ENCODE measurements at regions not wholly inside any gene's neighbourhood (a gene's known extent, or its start where the extent isn't known, plus 50 kb on each side); places are given as distances from the start of the nearest gene placed in this dataset.

- no peak overlapping the region for H3K4me3 ChIP-seq (ENCODE audit: low read depth, low read length)
- H3K9me3 ChIP-seq (ENCODE audit: control insufficient read depth, insufficient read depth, low read depth, low read length), result no peaks in the 10 kb centered on the region
- no peaks in the 10 kb centered on the region for H3K27me3 ChIP-seq (ENCODE audit: control insufficient read depth, insufficient read depth, low read length)
- H3K36me3 ChIP-seq (ENCODE audit: control insufficient read depth, insufficient read depth, low read length), result no peaks in the 10 kb centered on the region
- no peak overlapping the region for H3K27ac ChIP-seq (ENCODE audit: low read depth, low read length)
- H3K4me1 ChIP-seq (ENCODE audit: control insufficient read depth, insufficient read depth, low read length), result peaks cover 6% of the 10 kb centered on the region; the same call in 1 of the 2 replicates
- H3K9ac ChIP-seq (ENCODE audit: low read length), result no peak overlapping the region
These were observed 266.8 kb downstream of the NEDD1 start for GRCh38 chr12:97173688-97174410.

GRCh38 chr12:97177481-97177880, 270.4 kb downstream of the NEDD1 start:
- no peak overlapping the region for H3K4me3 ChIP-seq (ENCODE audit: low read depth, low read length)
- no peak overlapping the region for H3K27ac ChIP-seq (ENCODE audit: low read depth, low read length)
- no peak overlapping the region for H3K9ac ChIP-seq (ENCODE audit: low read length)
- peaks cover 6% of the 10 kb centered on the region; the same call in 1 of the 2 replicates for H3K4me1 ChIP-seq (ENCODE audit: control insufficient read depth, insufficient read depth, low read length)
- peaks cover 8% of the 10 kb centered on the region; the same call in 1 of the 2 replicates for H3K9me3 ChIP-seq (ENCODE audit: control insufficient read depth, insufficient read depth, low read depth, low read length)
- H3K36me3 ChIP-seq (ENCODE audit: control insufficient read depth, insufficient read depth, low read length), result no peaks in the 10 kb centered on the region
- H3K27me3 ChIP-seq (ENCODE audit: control insufficient read depth, insufficient read depth, low read length), result no peaks in the 10 kb centered on the region

- Histone ChIP-seq H3K9ac (ENCODE audit: low read length) (no peak overlapping the region), H3K36me3 (ENCODE audit: control insufficient read depth, insufficient read depth, low read length) (no peaks in the 10 kb centered on the region), H3K27ac (ENCODE audit: low read depth, low read length) (no peak overlapping the region), H3K9me3 (ENCODE audit: control insufficient read depth, insufficient read depth, low read depth, low read length) (peaks cover 10% of the 10 kb centered on the region; the same call in 1 of the 2 replicates), H3K27me3 (ENCODE audit: control insufficient read depth, insufficient read depth, low read length) (no peaks in the 10 kb centered on the region), H3K4me1 (ENCODE audit: control insufficient read depth, insufficient read depth, low read length) (no peaks in the 10 kb centered on the region; the same call in 1 of the 2 replicates), H3K4me3 (ENCODE audit: low read depth, low read length) (no peak overlapping the region)
These were observed 274.7 kb downstream of the NEDD1 start for GRCh38 chr12:97181571-97182265.

GRCh38 chr12:97182769-97183168, 275.7 kb downstream of the NEDD1 start:
- Histone ChIP-seq H3K9ac (ENCODE audit: low read length) (no peak overlapping the region), H3K4me1 (ENCODE audit: control insufficient read depth, insufficient read depth, low read length) (no peaks in the 10 kb centered on the region; the same call in 1 of the 2 replicates), H3K27ac (ENCODE audit: low read depth, low read length) (no peak overlapping the region), H3K27me3 (ENCODE audit: control insufficient read depth, insufficient read depth, low read length) (no peaks in the 10 kb centered on the region), H3K4me3 (ENCODE audit: low read depth, low read length) (no peak overlapping the region), H3K36me3 (ENCODE audit: control insufficient read depth, insufficient read depth, low read length) (no peaks in the 10 kb centered on the region), H3K9me3 (ENCODE audit: control insufficient read depth, insufficient read depth, low read depth, low read length) (peaks cover 13% of the 10 kb centered on the region; the same call in 1 of the 2 replicates)

GRCh38 chr12:97184127-97184773, 277.2 kb downstream of the NEDD1 start:
- Histone ChIP-seq H3K4me3 (ENCODE audit: low read depth, low read length) (no peak overlapping the region), H3K4me1 (ENCODE audit: control insufficient read depth, insufficient read depth, low read length) (no peaks in the 10 kb centered on the region; the same call in 1 of the 2 replicates), H3K36me3 (ENCODE audit: control insufficient read depth, insufficient read depth, low read length) (no peaks in the 10 kb centered on the region), H3K27me3 (ENCODE audit: control insufficient read depth, insufficient read depth, low read length) (no peaks in the 10 kb centered on the region), H3K9ac (ENCODE audit: low read length) (no peak overlapping the region), H3K9me3 (ENCODE audit: control insufficient read depth, insufficient read depth, low read depth, low read length) (peaks cover 13% of the 10 kb centered on the region; the same call in 1 of the 2 replicates), H3K27ac (ENCODE audit: low read depth, low read length) (no peak overlapping the region)

GRCh38 chr12:97185567-97185966, 277.0 kb upstream of the RMST start:
- Histone ChIP-seq H3K27me3 (ENCODE audit: control insufficient read depth, insufficient read depth, low read length) (no peaks in the 10 kb centered on the region), H3K27ac (ENCODE audit: low read depth, low read length) (no peak overlapping the region), H3K4me1 (ENCODE audit: control insufficient read depth, insufficient read depth, low read length) (no peaks in the 10 kb centered on the region; the same call in 1 of the 2 replicates), H3K36me3 (ENCODE audit: control insufficient read depth, insufficient read depth, low read length) (no peaks in the 10 kb centered on the region), H3K9ac (ENCODE audit: low read length) (no peak overlapping the region), H3K9me3 (ENCODE audit: control insufficient read depth, insufficient read depth, low read depth, low read length) (peaks cover 13% of the 10 kb centered on the region; the same call in 1 of the 2 replicates), H3K4me3 (ENCODE audit: low read depth, low read length) (no peak overlapping the region)

- Histone ChIP-seq H3K9me3 (ENCODE audit: control insufficient read depth, insufficient read depth, low read depth, low read length) (peaks cover 48% of the 10 kb centered on the region), H3K36me3 (ENCODE audit: control insufficient read depth, insufficient read depth, low read length) (no peaks in the 10 kb centered on the region), H3K27ac (ENCODE audit: low read depth, low read length) (no peak overlapping the region)
These were observed 268.1 kb upstream of the RMST start for GRCh38 chr12:97194546-97194945.

GRCh38 chr12:97200181-97200580, 262.4 kb upstream of the RMST start:
- Histone ChIP-seq H3K9me3 (ENCODE audit: control insufficient read depth, insufficient read depth, low read depth, low read length) (peaks cover 21% of the 10 kb centered on the region), H3K36me3 (ENCODE audit: control insufficient read depth, insufficient read depth, low read length) (no peaks in the 10 kb centered on the region), H3K9ac (ENCODE audit: low read length) (no peak overlapping the region), H3K27me3 (ENCODE audit: control insufficient read depth, insufficient read depth, low read length) (no peaks in the 10 kb centered on the region), H3K27ac (ENCODE audit: low read depth, low read length) (no peak overlapping the region), H3K4me3 (ENCODE audit: low read depth, low read length) (no peak overlapping the region), H3K4me1 (ENCODE audit: control insufficient read depth, insufficient read depth, low read length) (no peaks in the 10 kb centered on the region)

More at GRCh38 chr12:97194546-97194945, 268.1 kb upstream of the RMST start:
- H3K27me3 ChIP-seq (ENCODE audit: control insufficient read depth, insufficient read depth, low read length), result no peaks in the 10 kb centered on the region
- no peaks in the 10 kb centered on the region for H3K4me1 ChIP-seq (ENCODE audit: control insufficient read depth, insufficient read depth, low read length)
- no peak overlapping the region for H3K4me3 ChIP-seq (ENCODE audit: low read depth, low read length)
- H3K9ac ChIP-seq (ENCODE audit: low read length), result no peak overlapping the region

GRCh38 chr12:97203408-97203807, 259.2 kb upstream of the RMST start:
- no peaks in the 10 kb centered on the region for H3K4me1 ChIP-seq (ENCODE audit: control insufficient read depth, insufficient read depth, low read length)
- H3K27me3 ChIP-seq (ENCODE audit: control insufficient read depth, insufficient read depth, low read length), result no peaks in the 10 kb centered on the region
- H3K9ac ChIP-seq (ENCODE audit: low read length), result no peak overlapping the region

GRCh38 chr12:97209997-97210396, 252.6 kb upstream of the RMST start:
- H3K27ac ChIP-seq (ENCODE audit: low read depth, low read length), result no peak overlapping the region
- H3K27me3 ChIP-seq (ENCODE audit: control insufficient read depth, insufficient read depth, low read length), result no peaks in the 10 kb centered on the region
- no peaks in the 10 kb centered on the region for H3K9me3 ChIP-seq (ENCODE audit: control insufficient read depth, insufficient read depth, low read depth, low read length)
- no peak overlapping the region for H3K4me3 ChIP-seq (ENCODE audit: low read depth, low read length)
- no peaks in the 10 kb centered on the region for H3K4me1 ChIP-seq (ENCODE audit: control insufficient read depth, insufficient read depth, low read length)
- no peak overlapping the region for H3K9ac ChIP-seq (ENCODE audit: low read length)
- H3K36me3 ChIP-seq (ENCODE audit: control insufficient read depth, insufficient read depth, low read length), result no peaks in the 10 kb centered on the region

More at GRCh38 chr12:97203408-97203807, 259.2 kb upstream of the RMST start:
- Histone ChIP-seq H3K4me3 (ENCODE audit: low read depth, low read length) (no peak overlapping the region), H3K27ac (ENCODE audit: low read depth, low read length) (no peak overlapping the region), H3K36me3 (ENCODE audit: control insufficient read depth, insufficient read depth, low read length) (no peaks in the 10 kb centered on the region), H3K9me3 (ENCODE audit: control insufficient read depth, insufficient read depth, low read depth, low read length) (peaks cover 5% of the 10 kb centered on the region; the same call in 1 of the 2 replicates)

All from HUES6 (cell line).